T follicular helper cell (primary cell): ENCODE measurements at regions not wholly inside any gene's neighbourhood (a gene's known extent, or its start where the extent isn't known, plus 50 kb on each side); places are given as distances from the start of the nearest gene placed in this dataset.
"Not testable (repeated sequence)": the region's sequence is repeated elsewhere in the genome, so short reads cannot be mapped to it uniquely, and the experiment has no call there.

ENCODE experiments used
- DNase-seq: peaks from one replicate; pipeline ENCODE4 v3.0.0-alpha.2; 2020; ENCODE audit warnings: low read depth

DNA sequence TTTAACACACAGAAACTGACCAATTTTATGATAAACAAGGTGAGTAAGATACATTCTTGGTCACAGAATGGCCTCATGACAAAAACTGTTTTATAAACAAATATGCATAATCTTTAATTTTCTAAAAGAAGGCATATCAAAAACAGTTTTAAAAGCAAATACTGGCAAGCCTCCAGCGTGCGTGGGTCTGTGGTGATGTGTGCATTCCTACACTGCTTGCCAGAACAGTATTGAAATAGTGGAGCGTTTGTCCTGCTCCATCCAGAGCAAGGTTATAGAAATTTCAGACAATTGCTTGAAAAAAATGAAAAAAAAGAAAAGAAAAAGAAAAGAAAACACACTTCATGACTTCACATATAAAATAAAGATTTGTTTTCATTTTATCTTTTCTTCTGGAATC is 140.9 kb downstream of the MZT1 start:
- no peak for DNase-seq

GRCh38 chr13:72585254-72585653 is 142.2 kb downstream of the MZT1 start:
- no peak for DNase-seq

- no peak for DNase-seq
Observed at GRCh38 chr13:72571191-72571590, 156.2 kb downstream of the MZT1 start.

GRCh38 chr13:72570019-72570418 is 157.4 kb downstream of the MZT1 start:
- no peak for DNase-seq

DNA sequence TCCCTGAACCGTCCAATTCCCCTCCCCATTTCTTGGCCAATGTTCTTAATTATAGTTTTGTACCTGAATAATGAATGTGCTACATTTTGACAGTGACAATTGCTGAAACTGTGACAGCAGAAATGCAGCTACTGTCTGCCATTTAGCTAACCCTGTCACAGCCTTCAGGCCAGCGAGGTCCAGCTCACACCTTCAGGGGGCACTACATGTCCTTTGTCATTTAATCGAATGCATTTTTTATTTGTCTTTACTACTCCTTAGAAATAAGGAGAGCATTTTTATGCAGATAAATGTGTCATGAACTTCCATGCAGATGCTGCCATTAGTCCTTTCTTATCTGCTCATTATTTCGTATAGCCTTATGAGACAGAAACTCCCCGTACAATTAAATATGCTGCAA is 159.9 kb downstream of the MZT1 start:
- DNase-seq: no peak

DNA sequence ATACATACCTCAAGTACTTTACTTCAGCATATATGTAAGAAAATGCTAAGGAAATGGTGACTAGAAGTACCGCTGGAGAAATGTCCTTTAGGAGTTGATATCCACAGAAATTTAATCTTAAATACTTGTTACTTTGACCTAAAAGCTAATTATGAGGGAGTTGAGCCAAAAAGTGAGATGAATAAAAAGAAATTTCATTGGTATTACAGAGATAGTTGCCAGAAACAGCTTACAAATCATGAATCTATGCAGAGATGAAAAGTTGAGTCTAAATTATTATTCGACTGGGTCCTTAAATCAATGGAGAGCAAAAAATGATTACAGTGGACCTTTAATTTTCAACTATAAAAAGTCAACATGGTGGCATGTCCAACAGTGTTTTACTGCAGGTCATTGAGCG is 160.9 kb downstream of the MZT1 start:
- no peak for DNase-seq

DNA sequence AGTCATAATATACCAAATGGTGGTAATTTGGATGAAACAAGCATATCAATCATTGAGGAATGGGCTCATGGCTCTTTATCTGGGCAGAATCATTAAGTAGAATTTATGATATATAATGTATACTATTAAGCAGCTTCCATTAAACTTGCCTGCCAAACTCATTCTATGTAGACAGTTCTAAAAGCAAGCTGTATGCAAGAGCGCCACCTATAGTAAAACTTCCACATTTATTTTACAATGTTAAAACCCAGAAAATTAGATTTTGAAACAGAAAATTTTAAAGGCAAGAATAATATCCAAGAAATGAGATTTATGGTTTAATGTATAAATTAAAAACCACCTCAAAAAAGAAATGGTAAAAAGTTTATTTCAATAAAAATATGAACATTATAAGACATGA is 161.5 kb downstream of the MZT1 start:
- no peak for DNase-seq

- no peak for DNase-seq
Observed at GRCh38 chr13:72562686-72563085, 164.7 kb downstream of the MZT1 start.

- DNase-seq: no peak
Observed at GRCh38 chr13:72561791-72562190, 165.6 kb downstream of the MZT1 start.

GRCh38 chr13:72559716-72560115 is 167.7 kb downstream of the MZT1 start:
- no peak for DNase-seq

- no peak for DNase-seq
Observed at GRCh38 chr13:72556945-72557344, 170.5 kb downstream of the MZT1 start.

GRCh38 chr13:72555601-72556000 is 171.8 kb downstream of the MZT1 start:
- DNase-seq: no peak

DNA sequence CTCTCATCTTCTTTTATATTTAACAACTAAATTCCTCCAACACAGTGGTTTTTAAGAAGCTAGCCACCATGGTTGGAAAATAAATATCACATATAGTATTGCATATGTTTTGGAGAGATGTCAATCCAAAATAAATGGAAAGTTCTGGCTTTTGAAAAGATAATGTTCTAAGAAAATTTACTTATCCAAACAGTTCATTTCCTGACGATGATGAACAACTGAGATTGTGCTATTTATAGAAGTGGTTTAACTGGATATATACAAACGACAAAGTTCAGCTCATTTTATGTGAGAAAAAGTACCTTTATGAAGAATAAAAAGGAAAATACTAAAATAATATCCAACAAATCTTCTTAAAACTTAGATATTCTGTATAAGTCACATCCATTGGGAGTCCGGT is 174.7 kb downstream of the MZT1 start:
- DNase-seq: no peak

DNA sequence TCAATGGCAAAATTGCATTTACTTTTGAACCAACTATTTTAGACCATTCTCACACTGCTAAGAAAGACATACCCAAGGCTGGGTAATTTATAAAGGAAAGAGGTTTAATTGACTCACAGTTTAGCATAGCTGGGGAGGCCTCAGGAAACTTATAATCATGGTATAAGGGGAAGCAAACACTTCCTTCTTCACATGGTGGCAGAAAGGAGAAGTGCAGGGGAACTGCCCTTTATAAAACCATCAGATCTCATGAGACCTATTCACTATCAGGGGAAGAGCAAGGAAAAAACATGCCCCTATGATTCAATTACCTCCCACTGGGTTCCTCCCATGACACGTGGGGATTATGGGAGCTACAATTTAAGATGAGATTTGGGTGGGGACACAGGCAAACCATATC is 181.5 kb downstream of the MZT1 start:
- DNase-seq: not testable (repeated sequence)

DNA sequence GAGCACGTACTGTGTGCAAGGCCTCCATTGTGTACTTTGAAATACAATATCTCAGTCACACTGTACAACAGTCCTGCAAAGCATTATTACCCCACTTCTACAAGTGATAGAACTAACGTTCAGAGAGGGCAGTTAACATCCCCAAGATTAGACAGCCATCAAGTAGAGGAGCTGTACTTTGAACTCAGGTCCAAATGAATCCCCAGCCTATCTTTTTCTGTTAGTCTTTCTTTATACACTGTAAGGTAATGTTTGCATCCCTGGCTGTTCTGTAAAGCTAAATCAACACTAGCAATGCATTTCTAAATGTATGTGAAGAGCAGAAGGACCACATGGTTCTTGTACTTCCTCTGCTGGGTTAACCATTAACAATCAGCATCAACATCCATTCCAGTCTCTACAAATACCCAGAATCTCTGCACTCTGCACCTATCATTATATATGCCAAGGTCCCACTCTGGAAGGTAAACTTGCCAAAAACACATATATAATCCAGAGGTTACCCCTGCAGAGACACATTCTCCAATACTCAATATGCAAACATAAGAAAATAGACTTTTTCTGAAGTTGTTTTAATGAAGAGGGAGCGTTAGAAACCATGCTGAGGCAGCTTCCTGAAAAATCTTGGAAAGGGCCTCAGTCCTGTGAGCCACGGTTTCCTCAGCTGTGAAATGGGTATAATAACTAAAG is 182.3 kb downstream of the MZT1 start:
- no peak for DNase-seq

- DNase-seq: no peak
Observed at GRCh38 chr13:72544042-72544441, 183.4 kb downstream of the MZT1 start.

DNA sequence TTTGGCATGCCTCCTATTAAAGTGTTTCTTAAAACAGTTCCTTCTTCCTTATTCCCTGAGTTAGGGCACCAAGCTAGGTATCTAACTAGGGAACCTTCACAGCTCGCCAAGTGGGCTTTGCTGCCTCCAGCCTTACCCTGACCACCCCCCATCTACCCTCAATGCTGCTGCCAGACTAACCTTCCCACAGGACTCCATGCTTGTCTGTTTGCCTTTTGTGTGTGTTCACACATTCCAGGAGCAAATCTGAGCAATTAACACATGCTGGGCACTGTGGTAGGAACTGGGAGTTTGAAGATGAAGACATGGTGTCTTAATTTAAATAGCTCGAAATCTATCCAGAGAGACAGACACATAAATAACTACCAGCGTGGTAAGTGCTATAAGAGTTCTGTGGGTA is 185.2 kb downstream of the MZT1 start:
- no peak for DNase-seq

- no peak for DNase-seq
Observed at GRCh38 chr13:72541674-72542073, 185.8 kb downstream of the MZT1 start.

GRCh38 chr13:72540881-72541280 is 186.5 kb downstream of the MZT1 start:
- no peak for DNase-seq

- DNase-seq: no peak
Observed at GRCh38 chr13:72539925-72540324, 187.5 kb downstream of the MZT1 start.

DNA sequence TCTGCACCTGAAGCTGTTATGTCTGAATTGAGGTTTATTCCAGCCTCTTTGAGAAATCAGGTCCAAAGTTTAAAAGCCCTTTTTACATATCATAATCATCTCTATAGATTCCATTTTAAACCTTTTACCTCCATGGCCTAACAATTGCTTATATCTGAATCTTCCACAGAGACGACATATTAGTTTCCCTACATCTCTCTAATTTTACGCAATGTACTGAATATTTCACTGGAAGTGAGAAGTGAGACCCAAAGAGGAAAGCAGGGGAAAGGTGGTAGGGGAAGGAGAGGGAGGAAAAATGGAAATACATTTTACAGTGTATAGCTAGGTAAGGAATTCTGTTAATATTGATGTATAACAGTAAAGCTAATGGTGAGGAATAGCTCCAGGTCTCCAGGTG is 189.6 kb downstream of the MZT1 start:
- no peak for DNase-seq

GRCh38 chr13:72537395-72537780 is 190.0 kb downstream of the MZT1 start:
- DNase-seq: no peak

GRCh38 chr13:72536714-72537394 is 190.6 kb downstream of the MZT1 start:
- no peak for DNase-seq
